HG03378 (cell line): ENCODE measurements at regions not wholly inside any gene's neighbourhood (a gene's known extent, or its start where the extent isn't known, plus 50 kb on each side); places are given as distances from the start of the nearest gene placed in this dataset.

Experiments used
- ATAC-seq: cut with Tn5 transposase; IDR thresholded peaks from one replicate; pipeline ENCODE4 v1.9.1; 2021; ENCODE audit warnings: mild to moderate bottlenecking, moderate library complexity; ENCODE audit not compliant: unreplicated experiment

- ATAC-seq = peak; percentile 45
Measured at GRCh38 chr4:117324851-117325491, 239.6 kb upstream of the TRAM1L1 start.

- no peak for ATAC-seq
Measured at GRCh38 chr4:117326091-117326490, 240.7 kb upstream of the TRAM1L1 start.

- ATAC-seq = no peak
Measured at GRCh38 chr4:117327491-117327890, 242.1 kb upstream of the TRAM1L1 start.

- no peak for ATAC-seq
Measured at GRCh38 chr4:117328333-117328732, 243.0 kb upstream of the TRAM1L1 start.

- no peak for ATAC-seq
Measured at GRCh38 chr4:117331817-117332216, 246.4 kb upstream of the TRAM1L1 start.

GRCh38 chr4:117334451-117335188, 249.2 kb upstream of the TRAM1L1 start:
- ATAC-seq = no peak

GRCh38 chr4:117357437-117357836, 272.1 kb upstream of the TRAM1L1 start:
- no peak for ATAC-seq

GRCh38 chr4:117357866-117358265, 272.5 kb upstream of the TRAM1L1 start:
- ATAC-seq = no peak

GRCh38 chr4:117370944-117371668, 285.7 kb upstream of the TRAM1L1 start:
- no peak for ATAC-seq

GRCh38 chr4:117375101-117375500, 289.7 kb upstream of the TRAM1L1 start:
- ATAC-seq = no peak

GRCh38 chr4:117376692-117377091, 291.3 kb upstream of the TRAM1L1 start:
- ATAC-seq = no peak

- ATAC-seq = no peak
Measured at GRCh38 chr4:117378942-117379341, 293.6 kb upstream of the TRAM1L1 start.

GRCh38 chr4:117383468-117383867, 298.1 kb upstream of the TRAM1L1 start:
- ATAC-seq = no peak

- no peak for ATAC-seq
Measured at GRCh38 chr4:117385526-117385925, 300.1 kb upstream of the TRAM1L1 start.

GRCh38 chr4:117387072-117387471, 301.7 kb upstream of the TRAM1L1 start:
- ATAC-seq = no peak

GRCh38 chr4:117400039-117400835, 314.9 kb upstream of the TRAM1L1 start:
- ATAC-seq = no peak

GRCh38 chr4:117412661-117413060, 327.3 kb upstream of the TRAM1L1 start:
- ATAC-seq = no peak

- ATAC-seq = no peak
Measured at GRCh38 chr4:117417856-117418255, 332.5 kb upstream of the TRAM1L1 start.

- no peak for ATAC-seq
Measured at GRCh38 chr4:117420948-117421347, 335.6 kb upstream of the TRAM1L1 start.

GRCh38 chr4:117421706-117422105, 336.3 kb upstream of the TRAM1L1 start:
- ATAC-seq = no peak

GRCh38 chr4:117422297-117422696, 336.9 kb upstream of the TRAM1L1 start:
- no peak for ATAC-seq
